GM18520 (cell line): ENCODE measurements at regions not wholly inside any gene's neighbourhood (a gene's known extent, or its start where the extent isn't known, plus 50 kb on each side); places are given as distances from the start of the nearest gene placed in this dataset.

Experiments
- ATAC-seq: cut with Tn5 transposase; IDR thresholded peaks from one replicate; pipeline ENCODE4 v1.9.1; 2021; ENCODE audit not compliant: unreplicated experiment

DNA sequence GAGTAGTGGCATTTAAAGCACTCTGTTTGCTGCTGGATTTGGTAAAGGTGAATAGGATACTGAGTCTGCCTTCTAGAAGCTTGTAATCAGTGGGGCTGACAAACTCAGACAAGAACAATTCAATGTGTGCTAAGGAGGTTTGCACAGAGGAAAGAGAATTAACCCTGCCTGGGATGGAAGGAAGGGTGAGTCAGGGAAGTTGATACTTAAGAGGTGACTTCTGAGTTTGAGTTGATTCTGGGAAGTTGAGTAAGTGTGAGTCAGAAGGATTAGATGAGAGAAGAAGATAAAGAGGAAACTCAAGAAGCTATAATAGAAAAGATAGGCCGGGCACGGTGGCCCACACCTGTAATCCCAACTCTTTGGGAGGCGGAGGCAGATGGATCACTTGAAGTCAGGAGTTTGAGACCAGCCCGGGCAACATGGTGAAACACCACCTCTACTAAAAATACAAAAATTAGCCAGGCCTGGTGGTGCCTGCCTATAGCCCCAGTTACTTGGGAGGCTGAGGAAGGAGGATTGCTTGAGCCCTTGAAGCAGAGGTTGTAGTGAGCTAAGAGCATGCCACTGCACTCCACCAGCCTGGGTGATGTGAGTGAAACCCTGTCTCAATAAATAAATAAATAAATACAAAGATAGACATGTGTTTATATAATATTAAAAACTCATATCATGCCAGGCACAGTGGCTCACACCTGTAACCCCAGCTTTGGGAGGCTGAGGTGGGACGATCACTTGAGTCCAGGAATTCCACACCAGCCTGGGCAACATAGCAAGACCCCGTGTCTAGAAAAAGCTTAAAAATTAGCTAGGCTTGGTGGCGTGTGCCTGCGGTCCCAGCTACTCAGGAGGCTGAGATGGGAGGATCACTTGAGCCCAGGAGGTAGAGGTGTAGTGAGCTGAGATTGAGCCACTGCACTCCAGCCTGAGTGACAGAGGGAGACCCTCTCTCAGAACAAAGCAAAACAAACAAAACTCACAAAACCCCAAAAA, 126.8 kb upstream of the CPM start:
- ATAC-seq, result no peak

GRCh38 chr12:69061574-69061973, 128.6 kb upstream of the CPM start:
- ATAC-seq, result no peak

GRCh38 chr12:69062621-69063237, 129.8 kb upstream of the CPM start:
- no peak for ATAC-seq

DNA sequence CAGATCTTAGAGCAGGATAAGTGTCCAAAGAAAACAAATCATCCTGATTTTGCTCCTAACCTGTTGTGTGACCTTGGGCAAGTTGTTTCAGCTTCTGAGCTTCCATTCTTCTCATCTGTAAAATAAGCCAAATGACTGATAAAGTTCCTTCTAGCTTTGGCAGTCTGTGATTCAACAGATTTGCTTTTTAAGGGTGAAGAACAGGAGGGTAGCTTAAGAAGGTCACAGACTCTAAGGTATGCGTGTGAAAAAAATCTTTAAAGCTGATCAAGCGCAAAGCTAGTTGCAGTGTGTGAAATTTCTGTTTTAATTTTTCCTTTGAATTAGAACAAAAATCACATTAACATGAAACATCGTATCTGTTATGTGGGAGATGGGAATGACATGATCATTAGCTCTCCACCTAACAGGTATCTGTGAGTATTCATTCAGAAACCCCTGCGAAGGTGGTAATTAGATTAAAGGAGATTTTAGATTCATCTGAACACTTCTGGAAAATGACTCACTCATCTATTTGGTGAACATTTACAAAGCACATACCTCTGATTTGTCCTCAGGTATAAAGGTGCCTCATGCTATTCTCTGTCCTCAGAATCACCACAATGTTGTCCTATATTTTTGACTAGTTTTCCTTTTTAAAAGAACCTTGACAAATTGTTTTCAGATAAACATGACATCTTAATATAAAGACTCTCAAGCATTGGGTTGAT, 131.9 kb upstream of the CPM start:
- ATAC-seq, result no peak

- no peak for ATAC-seq
Observed at GRCh38 chr12:69065775-69066174, 132.8 kb upstream of the CPM start.

DNA sequence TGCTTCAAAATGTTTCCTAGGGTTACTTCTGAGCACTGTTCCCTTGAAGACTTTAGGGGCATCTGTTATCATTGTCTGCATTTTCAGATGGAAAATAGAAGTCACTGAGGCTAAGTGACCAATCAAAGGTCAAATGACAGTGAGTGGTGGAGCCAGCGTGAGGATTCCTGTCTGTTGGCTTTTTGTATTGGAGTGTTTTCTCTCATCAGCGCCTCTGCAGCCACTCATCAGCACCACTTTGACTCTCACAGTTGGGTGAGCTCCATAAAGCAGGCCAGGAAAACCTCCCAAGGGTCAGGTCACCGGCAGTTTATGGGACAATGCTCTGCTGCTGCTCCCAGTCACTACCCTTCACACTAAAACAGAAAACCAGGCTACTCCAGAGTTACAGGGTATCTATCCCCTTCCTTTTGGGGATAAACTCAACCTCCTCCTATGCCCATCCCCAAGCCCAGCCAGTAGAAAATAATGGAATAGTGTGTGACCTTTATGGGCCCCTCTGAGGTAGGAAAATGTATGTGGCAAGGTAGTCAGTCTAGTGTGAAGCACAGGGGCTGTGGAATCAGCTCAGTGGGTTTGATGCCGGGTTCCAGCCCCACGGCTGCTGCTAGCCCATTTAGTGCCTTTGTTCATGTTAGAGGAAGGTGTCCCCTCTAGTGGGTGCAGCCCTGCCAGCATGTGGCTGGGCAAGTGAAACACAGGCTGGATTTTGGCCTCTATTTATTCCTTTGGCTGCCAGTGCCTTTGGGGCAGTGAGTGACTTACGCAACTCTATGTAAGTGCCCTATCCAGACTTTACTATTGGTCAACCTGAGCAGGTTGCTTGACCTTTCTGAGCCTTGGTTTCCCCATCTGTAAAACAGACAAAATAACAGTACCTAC, 133.8 kb upstream of the CPM start:
- ATAC-seq, result no peak

DNA sequence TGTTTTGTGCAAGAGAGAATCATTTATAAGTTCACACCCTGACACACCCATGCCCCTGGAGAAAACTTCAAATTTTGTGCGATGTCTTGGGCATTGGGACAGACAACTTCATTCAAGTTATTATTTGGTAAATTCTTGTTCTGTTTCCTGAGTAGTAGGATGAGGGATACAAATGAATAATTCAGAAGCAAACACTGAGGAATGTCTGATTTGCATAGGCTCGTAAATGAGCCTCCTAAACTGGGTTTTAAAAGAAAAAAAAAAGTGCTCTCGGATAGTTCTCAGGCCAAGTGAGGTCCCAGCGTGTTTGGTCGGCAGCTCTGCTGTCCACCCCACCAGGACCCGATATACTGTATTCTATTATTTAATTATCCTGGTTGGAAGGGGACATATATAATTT, 134.7 kb upstream of the CPM start:
- no peak for ATAC-seq

- ATAC-seq, result no peak
Observed at GRCh38 chr12:69068448-69068847, 135.5 kb upstream of the CPM start.

DNA sequence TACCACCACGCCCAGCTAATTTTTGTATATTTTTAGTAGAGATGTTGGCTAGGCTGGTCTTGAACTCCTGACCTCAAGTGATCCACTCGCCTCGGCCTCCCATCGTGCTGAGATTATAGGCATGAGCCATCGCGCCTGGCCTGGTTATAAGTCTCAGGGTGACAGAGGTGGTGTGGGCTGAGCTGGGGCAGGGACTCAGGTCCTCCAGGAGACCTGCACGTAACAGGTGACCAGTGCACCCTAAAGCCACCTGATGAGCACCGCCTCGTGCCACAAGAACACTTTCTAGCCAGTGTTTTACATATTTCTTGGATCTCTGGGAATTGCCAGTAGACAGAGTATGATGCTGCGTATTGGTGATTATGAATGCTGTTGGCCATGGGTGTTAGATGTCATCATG, 136.5 kb upstream of the CPM start:
- ATAC-seq, result no peak

- peak; percentile 65 for ATAC-seq
Observed at GRCh38 chr12:69070319-69071090, 137.5 kb upstream of the CPM start.

- ATAC-seq, result no peak
Observed at GRCh38 chr12:69071091-69071370, 138.1 kb upstream of the CPM start.

- ATAC-seq, result no peak
Observed at GRCh38 chr12:69073035-69073434, 140.1 kb upstream of the CPM start.

DNA sequence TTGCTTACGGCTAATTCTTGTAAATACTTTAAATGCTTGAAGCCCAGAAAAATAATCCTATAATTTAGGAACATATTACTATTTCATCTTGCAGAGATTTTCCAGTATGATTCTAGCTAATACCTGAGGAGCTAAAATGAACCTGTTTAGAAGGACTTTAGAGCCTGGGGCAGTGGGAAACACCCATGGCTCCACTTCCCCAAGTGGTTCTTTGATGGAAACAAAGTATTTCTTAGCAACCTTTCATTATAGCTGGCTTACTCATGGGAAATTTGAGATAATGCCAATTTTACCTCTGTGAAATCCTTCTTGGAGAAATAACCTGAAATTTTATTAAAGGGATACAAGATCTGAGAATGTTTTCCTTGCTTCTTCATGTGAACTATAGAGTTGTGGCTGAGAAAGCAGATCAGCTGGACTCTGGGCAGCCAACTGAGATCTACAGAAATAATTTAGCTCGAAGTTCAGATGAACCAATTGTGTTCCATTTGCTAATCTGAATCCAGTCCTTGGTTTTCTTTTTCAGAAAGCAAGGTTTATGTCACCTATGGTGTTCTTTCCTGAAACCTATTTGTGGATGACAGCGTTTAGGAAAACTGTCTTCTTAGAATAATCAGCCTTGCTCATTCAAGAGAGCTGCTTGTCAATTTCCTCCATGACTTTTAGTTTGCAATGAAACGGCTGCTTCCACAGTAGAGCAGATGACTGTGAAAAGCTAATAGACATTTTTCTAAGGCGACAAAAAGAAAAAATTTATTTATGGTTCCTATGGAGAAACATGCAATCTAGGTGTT, 141.8 kb upstream of the CPM start:
- ATAC-seq, result no peak

GRCh38 chr12:69083689-69084088, 150.7 kb upstream of the CPM start:
- no peak for ATAC-seq

- no peak for ATAC-seq
Observed at GRCh38 chr12:69084816-69085378, 151.9 kb upstream of the CPM start.

DNA sequence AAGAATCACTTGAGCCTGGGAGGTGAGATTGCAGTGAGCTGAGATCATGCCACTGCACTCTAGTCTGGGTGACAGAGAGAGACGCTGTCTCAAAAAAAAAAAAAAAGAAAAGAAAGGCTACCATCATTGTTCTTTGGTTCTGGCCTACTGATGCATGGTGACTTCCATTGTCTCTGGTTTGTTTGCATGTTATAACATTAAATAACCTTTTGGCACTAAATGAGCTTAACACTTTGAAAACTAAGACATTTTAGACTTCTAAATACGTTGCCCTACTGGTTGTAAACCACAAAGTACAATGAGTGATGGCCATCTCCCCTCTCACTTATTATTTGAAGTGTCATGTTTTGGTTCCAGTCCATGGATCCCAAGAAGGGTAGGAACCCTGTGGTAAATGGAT, 152.9 kb upstream of the CPM start:
- ATAC-seq, result no peak

DNA sequence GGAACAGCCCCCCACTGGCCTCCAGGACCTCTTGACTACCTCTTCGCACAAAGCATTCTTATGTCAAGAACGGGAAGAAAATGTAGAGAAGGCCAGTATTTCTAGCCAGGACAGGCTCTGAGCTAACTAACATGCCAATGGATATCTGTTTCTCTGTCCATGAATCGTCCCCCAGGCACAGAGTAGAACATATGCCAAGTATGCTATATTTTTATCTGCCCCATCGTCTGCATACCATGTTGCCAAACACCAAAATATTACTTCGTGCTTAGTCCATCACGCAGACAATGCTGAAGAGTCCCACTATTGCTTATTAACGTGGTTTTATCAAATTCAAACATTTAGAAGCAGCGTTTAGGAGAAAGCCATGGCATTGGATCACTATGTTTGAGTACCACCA, 151.4 kb upstream of the CPSF6 start:
- ATAC-seq, result no peak

DNA sequence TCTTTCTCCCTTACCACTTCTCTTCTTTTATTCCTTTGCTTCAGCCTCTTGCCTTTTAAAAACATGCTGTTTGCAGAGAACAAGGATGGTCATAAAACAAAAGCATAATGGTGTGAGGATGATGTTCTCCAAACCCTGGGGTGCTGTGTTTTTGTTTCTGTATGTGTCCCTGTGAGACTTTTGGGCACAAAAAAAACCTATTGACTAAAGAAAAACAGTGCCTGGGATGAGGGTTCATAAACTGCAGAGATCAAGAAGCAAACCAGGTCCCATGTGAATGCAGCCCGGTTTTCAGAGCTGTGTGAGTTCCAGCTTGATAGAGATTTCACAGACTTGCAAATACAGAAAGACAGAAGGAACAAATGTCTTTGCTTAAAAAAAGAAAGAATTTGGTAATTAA, 148.6 kb upstream of the CPSF6 start:
- no peak for ATAC-seq

GRCh38 chr12:69091442-69092017, 147.8 kb upstream of the CPSF6 start:
- ATAC-seq, result no peak
